Activated CD4-positive, alpha-beta T cell treated with anti-CD3 and anti-CD28 coated beads, Interleukin-2, amount 50 U/mL, for 4 hours (primary cell): ENCODE measurements at regions not wholly inside any gene's neighbourhood (a gene's known extent, or its start where the extent isn't known, plus 50 kb on each side); places are given as distances from the start of the nearest gene placed in this dataset.

Experiments
- DNase-seq, 2 experiments: peaks; one replicate each; pipeline ENCODE4 v3.0.0-alpha.2; 2020

DNA sequence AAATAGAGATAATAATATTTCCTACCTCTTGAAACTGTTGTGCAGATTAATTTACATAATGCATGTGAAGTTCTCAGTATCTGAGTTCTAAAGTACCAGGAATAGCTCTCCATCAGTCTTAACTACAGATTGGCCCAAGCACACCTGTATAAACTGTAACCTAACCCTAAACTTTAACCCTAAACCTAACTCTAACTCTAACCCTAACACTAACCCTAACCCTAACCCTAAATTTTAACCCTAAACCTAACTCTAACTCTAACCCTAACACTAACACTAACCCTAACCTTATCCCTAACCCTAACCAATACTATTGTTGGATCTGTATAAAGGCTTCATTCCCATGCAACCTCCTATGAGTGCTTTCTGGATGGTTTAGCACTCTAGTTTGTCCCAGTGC is 1445.9 kb upstream of the TENM4 start:
- no peak for DNase-seq

DNA sequence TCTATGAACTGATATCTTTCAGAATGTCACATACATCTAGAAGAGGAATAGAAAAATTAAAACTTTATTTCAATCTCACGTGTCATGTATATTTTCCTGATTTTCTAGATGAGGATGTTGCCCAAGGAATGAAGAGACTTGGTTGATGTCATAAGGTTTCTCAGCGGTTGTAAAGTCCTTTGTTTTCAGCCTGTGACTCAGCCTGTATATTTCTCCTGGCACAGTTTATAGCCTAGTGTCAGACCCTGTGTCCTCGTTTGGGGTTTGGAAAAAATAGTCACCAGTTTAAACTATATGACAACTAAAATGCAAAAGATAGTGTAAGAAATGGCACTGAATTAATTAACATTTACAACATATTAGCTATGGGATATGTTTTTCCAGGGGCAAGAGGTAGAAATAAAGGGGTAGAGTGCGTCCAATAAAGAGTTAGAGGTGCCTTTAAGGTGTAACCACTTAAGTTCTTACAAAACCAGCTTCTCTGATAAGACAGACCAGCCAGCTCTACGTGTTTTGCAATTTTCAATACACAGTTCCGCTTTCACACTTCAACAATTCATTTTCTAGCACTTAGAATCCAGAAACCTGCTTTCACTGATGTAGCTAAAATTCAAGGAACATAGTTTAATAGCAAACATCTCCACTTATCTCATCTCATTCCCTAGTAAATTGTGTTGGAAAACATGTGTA is 1432.6 kb upstream of the TENM4 start:
- DNase-seq = no peak

DNA sequence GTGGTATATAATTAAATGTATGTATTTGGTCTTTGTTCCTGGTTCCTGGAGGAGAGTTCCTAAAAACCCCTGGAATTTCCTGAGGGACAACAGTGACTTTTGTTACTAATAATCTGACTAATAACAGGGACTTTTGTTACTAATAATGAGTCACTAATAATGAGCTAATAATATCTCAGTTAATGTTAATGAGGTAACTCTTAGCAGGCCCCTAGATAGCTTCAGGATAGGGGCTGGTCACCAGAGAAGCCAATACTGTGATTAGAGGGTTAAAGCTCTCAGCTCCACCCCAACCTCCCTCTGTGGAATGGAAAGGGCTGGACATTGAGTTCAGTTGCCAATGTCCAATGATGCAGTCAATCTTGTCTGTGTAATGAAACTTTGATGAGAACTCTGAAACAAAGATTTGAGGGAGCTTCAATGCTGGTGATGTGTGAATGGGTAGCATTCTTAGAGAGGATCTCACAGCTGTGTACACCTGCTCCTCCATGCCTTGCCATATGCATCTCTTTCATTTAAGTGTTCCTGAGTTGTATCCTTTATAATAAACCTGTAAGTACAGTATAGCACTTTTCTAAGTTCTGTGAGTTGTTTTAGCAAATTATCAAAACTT is 1431.4 kb upstream of the TENM4 start:
- DNase-seq = no peak

DNA sequence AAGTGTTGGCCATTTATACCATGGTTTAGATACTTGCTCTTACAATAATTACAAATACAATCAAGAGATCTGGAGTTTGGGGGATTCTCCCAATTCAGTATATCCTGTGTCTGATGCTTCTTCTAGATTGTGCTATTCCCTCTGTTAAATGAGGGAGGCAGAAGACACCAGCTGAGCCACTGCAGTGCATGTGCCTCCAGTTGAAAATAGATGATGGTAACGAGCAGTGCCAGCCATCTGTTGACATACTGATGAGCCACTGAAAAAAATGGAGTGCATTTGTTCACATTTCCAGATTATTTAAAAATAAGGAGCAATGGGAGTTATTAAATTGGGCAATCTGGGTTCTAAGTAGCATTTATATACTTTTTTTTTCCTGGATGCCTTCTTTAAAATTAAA is 1428.0 kb upstream of the TENM4 start:
- DNase-seq = no peak

DNA sequence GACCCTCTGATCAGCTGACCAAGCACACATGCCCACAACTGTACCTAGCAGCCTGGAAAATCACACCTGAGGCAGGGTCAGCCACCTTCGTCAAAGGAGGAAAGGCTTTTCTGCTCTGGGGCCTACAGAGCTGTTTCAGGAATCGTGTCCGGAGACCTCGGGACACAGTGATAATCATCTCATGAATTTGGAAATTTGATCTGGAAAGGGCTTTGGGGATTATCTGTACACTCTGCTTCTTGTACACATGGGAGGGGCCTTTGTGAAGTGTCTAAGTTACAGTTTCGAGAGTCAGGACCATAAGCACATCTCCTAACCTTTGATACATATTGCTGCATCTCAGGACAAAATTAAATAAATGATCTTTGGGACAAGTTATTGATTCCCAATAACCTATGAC is 1421.2 kb upstream of the TENM4 start:
- DNase-seq = no peak

DNA sequence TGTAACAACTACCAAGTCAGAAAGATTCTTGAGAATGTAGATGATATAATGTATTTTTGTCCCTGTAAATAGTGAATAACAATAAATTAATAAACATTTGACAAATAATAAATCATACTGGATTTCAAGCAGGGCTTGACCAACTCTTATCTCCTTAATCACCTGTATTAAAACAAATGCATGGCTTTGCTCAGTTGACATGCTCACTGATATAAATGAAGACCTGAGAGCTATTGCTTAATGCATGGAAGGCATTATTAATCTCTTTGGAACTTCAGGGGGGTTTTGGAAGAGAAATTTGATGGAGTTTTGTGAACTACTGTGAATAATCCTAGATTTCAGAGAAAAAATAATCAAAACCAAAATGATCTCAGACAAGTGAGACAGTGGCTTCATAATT is 1420.4 kb upstream of the TENM4 start:
- no peak for DNase-seq

DNA sequence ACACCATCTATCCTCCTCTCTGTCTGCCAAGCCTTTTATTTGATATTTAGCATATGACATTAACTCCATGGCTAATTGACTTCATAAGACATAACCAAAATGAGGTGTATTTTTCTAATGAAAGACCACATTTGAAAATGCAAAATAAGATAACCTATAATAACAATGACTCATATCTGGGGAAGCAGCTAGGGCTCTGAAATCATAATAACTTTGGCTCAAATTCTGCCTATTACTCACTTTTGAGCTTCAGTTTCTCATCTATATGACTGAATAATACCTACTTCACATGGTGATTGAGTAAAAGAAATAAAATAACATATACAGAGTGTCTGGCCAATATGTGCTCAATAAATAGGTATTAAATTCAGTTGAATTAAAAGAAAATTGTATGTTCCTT is 1419.8 kb upstream of the TENM4 start:
- DNase-seq = no peak

DNA sequence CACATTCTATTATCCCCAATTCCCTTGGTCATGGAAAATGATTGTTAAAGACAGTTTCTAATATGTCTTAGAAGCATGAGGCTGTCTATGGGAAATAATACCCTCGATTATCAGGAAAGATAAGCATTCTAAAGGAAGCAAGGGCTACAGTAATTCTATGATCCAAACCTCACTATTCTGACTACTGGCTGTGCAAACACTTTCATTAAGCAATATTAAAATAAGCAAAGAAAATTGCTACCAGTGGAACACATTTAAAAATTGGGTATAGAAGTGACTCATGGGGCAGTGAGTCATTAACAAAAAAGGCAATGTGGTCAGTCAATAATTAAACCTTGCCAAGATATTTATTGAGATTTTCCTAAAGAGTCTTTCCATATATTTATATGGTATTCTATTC is 1415.2 kb upstream of the TENM4 start:
- DNase-seq = no peak

DNA sequence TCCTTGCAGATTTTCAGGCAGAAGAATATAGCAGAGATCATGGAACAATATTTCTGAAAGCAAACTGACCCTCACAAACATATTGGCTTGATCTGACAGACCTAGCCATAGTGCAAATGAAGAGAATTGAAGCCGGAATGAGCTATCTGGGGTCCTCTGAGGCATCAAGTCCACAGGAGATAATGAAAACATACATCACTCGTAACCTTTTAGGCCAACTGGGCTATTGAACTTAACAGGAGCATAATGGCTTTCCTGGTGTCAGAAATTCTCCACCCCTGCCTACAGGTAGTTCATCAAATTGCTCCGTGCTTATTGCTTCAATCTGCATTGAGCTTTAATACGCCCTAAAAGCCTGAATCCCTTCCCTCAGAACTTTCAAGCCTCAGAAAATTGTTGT is 1414.6 kb upstream of the TENM4 start:
- no peak for DNase-seq

DNA sequence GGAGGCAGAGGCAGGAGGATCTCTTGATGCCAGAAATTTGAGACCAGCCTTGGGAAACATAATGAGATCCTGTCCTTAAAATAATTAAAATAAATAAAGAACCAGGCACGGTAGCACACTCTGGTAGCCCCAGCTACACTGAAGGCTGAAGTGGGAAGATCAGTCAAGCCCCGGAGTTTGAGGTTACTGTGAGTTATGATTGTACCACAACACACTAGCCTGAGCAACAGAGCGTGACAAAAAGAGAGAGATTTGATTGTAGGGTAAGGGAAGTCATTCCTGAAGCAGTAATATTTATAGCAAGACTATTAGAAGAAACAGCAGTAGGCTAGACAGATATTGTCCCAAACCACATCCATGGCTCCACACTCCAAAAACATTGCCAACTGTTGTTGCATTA is 1408.4 kb upstream of the TENM4 start:
- no peak for DNase-seq

DNA sequence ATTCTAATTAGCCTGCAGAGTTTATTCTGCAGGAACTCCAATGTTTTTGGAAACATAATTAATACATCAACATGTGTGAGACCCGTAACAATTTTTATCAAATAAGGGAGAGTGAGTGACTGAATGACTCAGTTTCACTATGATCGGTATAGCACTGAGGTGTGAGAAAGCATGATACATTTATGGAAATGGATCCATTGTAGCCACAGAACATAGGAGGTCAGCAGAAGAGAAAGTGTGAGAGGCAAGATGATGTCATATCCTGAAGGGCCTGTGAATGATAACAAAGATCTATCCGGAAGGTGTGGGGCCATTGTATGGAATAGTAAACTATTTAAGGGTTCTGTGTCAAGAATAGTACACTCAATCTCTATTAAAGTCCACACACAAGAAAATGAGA is 1406.1 kb upstream of the TENM4 start:
- no peak for DNase-seq

DNA sequence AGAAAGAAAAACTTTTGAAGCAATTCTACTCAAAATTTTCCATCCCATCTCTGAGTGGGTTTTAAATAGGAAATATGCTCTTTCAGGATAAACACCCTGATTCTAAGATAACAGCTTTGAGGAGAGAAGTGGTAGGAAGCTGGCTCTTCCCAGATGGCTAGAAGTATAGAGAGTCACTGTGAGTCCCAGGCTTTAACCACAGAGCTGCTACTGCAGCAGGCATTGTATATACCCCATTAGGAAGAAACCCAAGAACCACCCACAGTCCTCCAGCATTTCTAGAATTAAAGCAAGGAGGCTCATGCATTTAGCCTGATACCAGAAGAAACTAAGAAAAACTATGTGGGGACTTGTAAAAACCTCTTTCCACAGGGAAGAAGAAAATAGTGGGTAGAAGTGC is 1405.6 kb upstream of the TENM4 start:
- DNase-seq = no peak

DNA sequence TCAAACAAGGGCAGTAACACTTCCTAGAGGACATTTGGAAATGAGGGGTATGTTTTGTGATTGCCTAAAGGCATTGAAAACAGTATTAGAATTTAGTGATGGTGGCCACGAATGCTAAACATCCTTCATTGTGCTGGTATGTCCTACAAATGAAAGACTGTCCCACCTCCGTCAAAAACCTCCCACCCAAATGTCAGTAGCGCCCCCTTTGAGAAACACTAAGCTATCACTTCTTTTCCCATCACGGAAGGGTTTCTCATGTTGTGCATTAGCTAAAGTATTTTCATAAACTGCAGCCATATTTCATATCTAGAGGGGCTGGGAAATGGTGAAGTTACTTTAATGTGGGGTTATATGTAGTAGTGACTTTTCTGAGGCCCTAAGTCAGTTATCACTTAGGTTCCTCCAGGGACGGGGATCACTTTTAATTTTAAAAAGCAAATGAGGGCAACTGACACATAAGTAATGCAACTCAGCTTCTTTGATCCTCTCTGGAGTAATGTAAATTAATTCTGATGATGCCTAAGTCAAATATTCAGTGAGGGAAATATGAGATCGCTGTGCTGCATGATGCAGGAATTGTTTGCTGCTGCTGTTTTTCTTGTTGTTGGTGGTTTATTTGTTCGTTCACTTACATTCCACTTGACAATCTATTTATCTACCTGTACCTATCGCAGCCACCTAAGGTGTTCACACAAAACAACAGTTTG is 1403.4 kb upstream of the TENM4 start:
- no peak for DNase-seq

DNA sequence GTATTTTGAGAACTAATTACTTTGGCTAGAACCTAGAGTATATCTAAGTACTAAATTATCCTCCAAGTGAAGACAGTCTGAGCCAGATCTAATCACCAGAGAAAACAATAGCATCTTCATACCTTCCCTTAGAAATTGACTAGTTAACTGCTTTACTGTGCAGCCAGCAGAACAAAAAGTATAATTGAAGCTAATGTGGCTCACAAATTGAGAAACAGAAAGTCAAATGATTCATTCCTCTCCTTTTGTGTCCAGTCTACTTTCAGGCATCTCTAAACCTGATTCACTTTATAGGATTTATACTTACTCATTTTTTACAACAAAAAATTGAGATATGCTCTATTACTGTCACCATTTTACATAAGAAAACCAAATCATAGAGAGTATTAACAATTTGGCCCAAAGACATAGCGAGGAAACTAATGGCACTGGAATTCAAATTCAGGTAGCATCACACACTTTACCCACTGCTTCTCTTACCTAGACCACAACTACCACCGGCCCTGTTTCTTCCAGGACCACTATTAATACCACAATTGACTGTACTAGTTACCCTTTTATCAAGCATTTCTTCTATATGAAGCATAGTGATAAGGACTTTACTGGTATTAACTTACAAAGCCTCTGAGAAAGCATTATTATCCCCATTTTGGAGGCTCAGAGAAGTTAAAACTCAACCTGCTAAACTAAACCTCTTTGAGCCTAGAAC is 1402.6 kb upstream of the TENM4 start:
- DNase-seq = no peak

DNA sequence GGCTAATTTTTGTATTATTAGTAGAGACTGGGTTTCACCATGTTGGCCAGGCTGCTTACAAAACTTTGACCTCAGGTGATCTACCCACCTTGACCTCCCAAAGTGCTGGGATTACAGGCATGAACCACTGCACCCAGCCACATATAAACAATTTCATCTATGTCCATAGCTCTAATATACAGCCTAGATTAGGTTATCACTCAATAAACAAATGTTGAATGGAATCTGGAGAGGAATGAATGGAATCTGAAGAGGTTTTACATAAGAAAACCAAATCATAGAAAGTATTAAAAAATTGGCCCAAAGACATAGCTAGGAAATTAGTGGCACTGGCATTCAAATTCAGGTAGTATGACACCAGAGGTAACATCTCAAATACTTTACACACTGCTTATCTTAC is 1401.4 kb upstream of the TENM4 start:
- no peak for DNase-seq

DNA sequence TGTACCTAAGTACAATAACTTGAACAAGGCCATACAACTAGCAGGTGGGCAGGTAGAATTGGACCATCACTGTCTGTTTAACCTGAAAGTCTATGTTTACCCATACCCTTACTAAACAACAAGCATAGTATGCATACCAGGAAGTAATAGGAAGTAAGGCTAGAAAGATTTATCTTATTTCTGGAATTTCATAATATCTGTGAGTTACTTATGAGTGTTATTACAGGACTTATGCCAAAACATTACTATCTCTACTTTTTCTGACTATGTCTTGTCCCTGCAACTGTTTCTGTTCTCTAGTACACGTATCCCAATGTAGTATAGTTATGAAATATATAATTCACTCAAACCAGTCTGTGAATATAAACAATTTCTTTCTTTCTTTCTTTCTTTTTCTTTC is 1400.8 kb upstream of the TENM4 start:
- DNase-seq = no peak

DNA sequence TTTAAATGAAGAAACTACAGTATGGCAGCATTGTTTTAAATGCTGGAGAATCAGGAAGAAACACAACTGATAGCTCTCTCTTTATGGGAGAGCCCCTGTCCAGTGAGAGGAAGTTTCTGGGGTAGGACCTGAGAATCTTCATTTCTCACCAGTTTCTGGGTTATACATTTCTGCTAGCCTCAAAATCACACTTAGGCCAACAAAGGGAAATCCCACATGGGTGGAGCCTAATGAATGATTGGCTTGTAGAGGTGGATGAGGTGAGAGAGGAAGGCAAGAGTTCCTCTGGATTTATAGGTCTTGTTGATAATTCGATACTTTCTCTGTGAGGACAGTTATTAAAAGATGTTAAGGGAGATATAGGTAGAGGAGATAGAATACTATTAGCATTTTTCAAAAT is 1397.3 kb upstream of the TENM4 start:
- no peak for DNase-seq

DNA sequence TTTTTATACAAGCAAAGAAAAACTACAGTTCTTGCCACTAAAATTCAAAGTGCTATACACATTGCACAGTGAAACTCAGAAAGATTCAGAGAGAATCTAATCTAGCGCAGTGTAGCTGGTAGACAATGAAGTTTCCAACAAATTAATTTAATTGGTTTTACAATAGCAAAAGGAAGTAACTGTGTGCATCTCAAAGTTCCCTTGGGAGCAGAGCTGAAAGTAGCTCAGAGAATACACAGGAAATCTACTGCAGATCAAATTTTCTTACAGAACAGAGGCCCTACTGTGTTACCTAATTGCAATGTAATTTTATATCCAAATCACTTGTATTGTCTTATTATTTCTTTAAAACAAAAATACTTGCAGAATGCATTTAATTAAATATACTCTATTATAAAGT is 1396.2 kb upstream of the TENM4 start:
- no peak for DNase-seq

DNA sequence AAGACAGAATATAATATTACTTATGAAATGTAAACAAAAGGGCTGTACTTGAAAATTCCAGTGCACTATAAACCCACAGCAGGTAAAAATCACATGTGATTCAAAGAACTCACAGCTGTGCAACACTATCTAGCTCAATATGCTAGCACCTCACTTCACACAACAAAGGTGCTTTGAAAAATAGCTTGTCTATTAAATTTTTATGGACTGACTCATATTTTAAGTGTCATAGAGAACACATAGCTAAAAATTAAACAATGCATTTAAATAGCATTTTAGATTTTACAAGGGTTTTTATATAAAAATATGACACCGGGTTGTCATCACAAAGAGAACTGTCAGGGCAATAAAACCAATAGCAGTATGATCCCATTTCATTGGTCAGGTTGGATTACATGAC is 1390.5 kb upstream of the TENM4 start:
- no peak for DNase-seq

DNA sequence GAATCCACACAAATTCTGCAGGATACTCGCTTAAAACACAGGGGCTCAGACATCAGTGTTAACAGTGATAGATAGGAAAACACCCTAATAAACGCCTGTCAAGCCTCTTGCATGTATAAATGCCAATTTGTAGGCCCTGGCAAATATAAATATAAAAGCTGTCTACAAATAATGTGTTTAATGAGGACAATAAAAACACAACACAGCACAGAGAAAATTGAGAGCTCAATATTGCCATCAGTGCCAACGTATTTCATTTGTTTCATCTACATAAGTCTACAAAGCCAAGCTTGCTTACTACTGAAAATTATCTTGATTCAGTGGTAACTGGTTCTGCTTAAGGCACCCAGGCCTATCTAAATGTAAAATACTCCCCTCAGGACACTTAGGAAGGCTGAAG is 1387.0 kb upstream of the TENM4 start:
- DNase-seq = no peak

DNA sequence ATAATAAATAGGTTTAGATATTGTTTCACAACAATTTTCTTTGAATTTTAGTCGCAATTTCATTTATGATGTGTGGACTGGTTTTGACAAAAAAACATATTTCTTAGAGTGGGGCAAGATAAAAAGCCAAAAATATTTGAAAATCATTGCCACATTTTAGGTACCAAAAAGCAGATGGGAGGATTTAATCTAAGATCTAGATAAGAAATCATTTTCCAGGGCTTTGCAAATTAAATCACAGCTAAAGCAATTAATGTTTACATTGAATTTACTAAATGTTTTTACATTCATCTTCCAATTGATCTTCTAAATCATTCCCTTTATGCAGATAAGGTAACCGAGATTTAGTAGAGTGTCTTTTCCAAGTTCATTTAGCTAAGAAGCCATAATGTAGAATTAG is 1386.0 kb upstream of the TENM4 start:
- DNase-seq = no peak

DNA sequence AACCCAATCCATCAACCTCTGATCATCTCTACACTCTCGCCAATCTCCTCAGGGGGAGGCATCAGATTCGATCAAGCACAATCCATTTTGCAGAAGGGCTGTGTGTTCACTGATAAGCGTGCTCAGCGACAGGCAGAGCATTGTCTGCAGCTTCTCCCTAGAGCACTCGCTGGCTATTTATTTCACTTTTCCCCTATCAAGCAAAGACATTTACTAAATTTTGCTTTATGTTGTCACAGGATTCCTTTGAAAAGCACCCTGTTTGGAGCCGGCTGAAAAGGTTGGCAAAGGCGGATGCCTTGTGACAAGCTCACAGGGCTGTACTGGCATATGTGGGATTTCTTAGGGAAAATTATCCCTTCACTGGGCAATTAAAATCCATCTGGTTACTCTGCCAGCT is 1381.5 kb upstream of the TENM4 start:
- no peak for DNase-seq

DNA sequence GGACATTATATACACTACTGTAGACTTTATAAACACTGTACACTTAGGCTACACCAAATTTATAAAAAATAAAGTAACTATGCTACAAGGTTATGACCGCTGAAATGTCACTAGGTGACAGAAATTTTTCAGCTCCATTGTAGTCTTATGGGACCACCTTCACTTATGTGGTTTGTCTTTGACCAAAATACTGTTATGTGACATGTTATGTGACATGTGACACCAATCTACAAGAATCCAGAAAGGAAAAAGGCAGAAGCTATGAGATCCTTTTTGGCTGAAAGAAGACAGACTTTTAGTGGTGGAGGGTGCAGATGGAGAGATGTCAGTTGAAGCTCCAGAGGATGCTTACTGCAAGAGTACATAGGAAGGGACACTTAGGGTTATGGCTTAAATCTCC is 1378.4 kb upstream of the TENM4 start:
- DNase-seq = no peak

DNA sequence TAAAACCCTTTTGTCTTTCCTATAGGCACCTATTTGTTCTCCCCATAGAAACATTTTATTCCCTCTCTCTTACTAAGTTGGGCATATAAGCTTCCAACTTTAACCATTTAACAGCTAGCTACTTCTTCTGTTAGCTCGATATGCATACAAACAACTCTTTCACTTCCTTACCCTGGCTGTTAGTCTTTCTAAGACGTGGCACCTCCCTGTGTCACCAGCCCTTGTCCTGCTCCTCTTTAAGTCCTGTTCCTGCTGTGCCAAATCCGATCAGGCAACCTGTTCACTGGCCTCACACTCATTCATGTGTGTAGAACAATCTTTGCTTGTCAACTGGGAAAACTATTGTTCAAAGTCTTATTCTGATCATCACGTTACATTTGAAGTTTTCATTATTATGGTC is 1376.1 kb upstream of the TENM4 start:
- DNase-seq = no peak
